NCI-H146 treated with DMSO at 0.1 percent for 48 hours (cell line): ENCODE measurements at regions not wholly inside any gene's neighbourhood (a gene's known extent, or its start where the extent isn't known, plus 50 kb on each side); places are given as distances from the start of the nearest gene placed in this dataset.
A peak's percentile ranks its signal among the peaks of the same experiment; 100 is the strongest.

Experiments used
- DNase-seq: peaks from one replicate; lab custom pipeline; 2025; ENCODE audit not compliant: unreplicated experiment; lab: John Stamatoyannopoulos, UW

DNA sequence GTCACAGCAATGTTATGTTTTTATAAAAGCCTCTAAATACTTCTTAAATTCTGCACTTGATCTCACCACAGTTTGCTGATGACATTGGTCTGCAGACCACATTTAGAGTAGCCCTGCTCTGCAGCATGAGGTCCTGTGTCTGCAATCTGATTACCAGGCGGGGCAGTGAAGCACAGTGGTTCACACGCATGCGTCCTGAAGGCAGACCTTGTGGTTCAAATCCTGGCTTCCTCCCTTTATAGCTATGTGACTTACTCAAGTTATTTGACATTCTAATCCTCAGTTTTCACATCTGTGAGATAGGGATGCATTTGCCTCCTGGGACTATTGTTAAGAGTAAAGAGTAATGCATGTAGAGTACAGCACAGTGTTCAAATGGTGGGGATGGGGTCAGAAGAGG, 50.3 kb downstream of the BMAL2 start:
- DNase-seq, result no peak

DNA sequence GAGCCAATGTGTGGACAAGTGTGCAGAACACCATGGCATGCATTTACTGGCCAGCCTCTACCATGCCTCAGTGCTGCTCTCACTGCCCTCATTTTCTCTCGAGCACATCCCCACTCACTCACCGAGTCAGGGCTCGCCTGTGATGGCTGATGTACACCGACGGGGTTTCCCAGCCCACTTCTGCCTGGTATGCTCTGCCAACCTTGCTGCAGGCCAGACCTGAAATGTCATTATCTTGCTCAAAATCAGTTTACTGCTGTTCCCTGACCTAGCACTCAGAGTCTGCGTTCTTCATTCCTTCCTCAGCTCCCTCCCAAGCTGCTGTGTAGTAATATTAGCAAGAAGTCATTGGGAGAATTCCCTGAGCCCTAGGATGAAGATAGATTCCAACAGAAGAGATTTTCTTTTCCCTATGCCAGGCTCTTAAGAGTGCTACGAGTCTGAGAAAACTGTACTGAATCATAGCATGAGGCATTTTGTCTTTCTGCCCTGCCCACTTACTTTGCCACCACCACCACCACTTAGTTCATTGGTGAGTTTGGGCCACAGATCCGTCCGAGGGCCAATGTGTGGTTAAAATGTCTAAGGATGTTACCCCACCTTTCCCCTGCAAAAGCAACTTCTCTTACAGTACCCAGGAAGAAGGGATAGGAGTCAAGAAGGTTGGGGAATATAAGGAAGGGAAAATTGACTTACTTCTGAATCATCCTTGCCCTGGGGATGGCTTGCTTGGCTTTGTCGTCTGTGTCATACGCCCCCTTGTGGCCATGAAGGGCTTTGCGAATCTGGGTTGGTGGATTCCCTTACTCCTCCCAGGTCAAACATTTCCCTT, 51.0 kb downstream of the BMAL2 start:
- peak; percentile 54 for DNase-seq

DNA sequence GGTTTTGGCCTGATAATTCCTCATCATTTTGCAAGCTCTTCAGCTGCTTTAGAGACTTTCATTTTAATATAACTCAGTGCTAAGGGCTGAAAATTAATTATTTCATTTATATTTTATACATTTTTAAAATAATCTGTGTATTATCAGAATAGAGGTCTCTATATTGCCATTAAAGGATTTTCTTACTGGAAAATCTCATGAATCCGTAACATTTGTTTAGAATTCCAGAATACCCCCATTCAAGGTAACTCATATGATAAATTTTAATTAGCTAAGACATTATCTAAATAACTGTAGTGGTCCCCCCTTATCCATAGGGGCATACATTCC, 51.6 kb downstream of the BMAL2 start:
- no peak for DNase-seq

DNA sequence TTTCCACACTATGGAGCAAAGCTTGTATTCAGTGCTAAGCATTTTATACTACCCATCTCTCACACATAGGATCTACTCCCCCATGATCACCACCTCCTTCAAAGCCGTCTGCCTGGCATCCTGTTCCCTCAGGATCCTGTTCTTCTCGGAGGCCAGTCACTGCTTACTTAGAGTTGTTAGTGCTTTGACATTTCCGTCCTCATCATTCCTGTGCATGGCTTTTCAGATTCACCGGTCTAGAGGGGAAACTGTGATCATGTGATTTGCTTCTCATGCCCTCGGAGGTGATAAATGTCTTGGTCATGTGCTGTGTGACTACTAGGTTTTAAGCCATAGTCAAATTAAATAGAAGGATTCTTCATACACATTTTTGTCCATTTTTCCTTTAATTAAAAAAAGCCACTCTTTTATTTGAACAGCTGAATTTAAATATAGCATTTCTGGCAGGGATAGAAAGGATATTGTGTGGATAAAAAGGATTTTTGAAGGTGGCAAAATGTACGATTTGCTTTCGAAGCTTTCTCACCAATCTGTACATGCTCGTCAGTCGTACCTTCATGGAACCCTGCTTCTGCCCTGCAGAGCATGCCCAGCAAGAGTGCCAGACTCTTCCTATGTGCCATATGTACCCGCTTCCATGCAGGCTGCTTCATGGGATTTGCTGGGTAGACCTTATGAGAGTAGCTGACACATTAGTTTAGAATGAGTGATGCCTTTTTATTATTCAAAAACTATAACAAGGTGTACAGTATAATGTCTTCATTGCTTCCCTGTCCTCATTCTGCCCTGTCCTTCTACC, 53.3 kb downstream of the BMAL2 start:
- DNase-seq, result no peak

DNA sequence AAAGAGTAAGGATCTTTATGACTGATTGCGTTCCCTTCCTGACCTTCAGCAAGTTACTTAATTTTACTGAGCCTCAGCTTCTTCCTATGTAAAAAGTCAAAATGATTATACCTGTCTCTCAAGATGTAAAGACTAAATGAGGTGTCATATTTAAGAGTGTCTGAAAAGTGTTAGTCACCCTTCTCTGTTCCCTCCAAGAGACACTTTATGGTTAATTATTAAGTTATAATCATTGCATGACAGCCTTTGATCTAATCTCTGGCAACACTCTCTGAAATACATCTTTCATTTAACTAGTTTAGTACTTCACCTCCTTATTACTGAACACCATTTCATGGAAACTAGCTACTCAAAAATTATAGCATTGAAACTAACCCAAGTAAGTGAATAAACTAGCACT, 54.8 kb downstream of the BMAL2 start:
- DNase-seq, result no peak

DNA sequence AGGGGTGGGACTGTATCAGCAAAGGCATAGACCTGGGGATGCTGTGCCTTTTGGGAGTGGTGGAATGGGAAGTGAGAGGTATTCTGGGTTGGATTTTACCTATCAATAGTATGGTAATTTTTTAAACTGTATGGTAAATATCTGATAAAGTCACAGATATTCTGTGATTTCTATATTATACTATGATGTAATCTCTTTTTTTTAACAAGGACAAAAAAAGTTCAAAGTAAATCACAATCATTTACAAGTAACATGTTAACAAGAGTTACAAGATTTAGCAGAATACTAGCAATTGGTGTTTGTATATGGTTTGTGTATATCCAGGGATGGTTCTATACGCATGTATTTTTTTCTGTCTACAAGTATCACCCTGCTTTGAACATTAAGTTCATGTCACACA, 56.0 kb downstream of the BMAL2 start:
- no peak for DNase-seq

DNA sequence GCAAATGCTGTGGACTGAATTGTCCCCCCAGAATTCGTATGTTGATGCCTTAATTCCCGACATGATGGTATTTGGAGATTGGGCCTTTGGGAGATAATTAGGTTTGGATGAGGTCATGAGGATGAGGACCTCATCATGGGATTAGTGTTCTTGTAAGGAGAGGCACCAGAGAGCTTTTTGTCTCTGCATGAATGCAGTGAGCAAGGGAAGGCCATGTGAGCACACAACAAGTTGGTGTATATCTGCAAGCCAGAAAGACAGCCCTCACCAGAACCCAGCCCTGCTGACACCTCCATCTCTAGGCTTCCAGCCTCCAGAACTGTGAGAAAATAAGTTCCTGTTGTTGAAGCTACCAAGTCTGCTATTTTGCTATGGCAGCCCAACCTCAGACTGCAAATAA, 51.9 kb upstream of the SMCO2 start:
- no peak for DNase-seq

DNA sequence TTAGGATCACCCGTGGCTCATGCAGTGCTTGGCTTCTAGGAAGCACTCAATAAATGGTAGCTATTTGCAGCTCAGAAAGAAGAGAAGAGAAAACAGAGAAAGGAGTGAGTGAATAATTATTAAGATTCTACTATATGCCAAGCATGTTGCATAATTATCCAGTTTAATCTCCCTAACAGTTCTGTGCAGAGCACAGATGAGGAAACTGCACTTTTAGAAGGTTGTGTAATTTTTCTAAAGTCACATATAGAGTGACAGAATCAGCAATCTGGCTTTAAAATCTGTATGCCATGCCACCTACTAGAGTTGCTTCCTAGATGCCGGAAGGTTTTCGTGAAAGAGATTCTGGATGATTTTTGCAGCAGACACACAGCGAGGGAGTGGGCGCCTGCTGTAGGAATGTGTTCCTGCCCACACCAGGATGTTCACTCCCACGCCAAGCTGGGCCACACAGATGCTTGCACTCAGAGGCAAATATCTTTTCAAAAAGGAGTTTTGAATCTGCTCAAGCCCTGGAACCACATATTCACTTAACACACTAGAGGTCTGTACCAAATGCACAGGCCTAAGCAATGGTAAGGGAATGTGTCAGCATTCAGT, 50.2 kb upstream of the SMCO2 start:
- DNase-seq, result no peak
